CD8-positive, alpha-beta memory T cell (primary cell): ENCODE measurements at regions not wholly inside any gene's neighbourhood (a gene's known extent, or its start where the extent isn't known, plus 50 kb on each side); places are given as distances from the start of the nearest gene placed in this dataset.
A peak's percentile ranks its signal among the peaks of the same experiment; 100 is the strongest.

ENCODE experiments used
- CTCF ChIA-PET: fragments of 350-600 bp; sonication (Branson Sonifier 250); formaldehyde crosslinking; loops from one replicate; lab custom pipeline; 2021; ENCODE audit warnings: antibody characterized with exemption; lab: Charles Lee
- POLR2A ChIA-PET: fragments of 350-600 bp; sonication (Branson Sonifier 250); formaldehyde crosslinking; loops from one replicate; lab custom pipeline; 2021; ENCODE audit warnings: antibody characterized with exemption; lab: Charles Lee
- DNase-seq, 5 donors: peaks; one replicate each; pipeline versions ENCODE4 v3.0.0 to v3.0.0-alpha.2; 2020 to 2022; ENCODE audit warnings: mixed read lengths in 1 of 5
- H3K27ac ChIP-seq: one replicate; pipeline ENCODE4 v1.7.0; 2013; ENCODE audit warnings: low read depth, mild to moderate bottlenecking, low read length, moderate library complexity
- H3K27me3 ChIP-seq: 2 replicates; pipeline ENCODE4 v1.7.0; 2013; ENCODE audit warnings: low read length, mild to moderate bottlenecking; ENCODE audit not compliant: insufficient read depth, poor library complexity, severe bottlenecking
- H3K36me3 ChIP-seq: 2 replicates; pipeline ENCODE4 v1.7.0; 2013; ENCODE audit warnings: mild to moderate bottlenecking, low read length, moderate library complexity; ENCODE audit not compliant: insufficient read depth
- H3K4me1 ChIP-seq: 2 replicates; pipeline ENCODE4 v1.7.0; 2013; ENCODE audit warnings: mild to moderate bottlenecking, low read length, moderate library complexity; ENCODE audit not compliant: insufficient read depth
- H3K4me3 ChIP-seq: 2 replicates; pipeline ENCODE4 v1.7.0; 2013; ENCODE audit warnings: mild to moderate bottlenecking, low read length
- H3K9me3 ChIP-seq: 2 replicates; pipeline ENCODE4 v1.7.0; 2013; ENCODE audit warnings: mild to moderate bottlenecking, low read length
- H3K27ac Mint-ChIP-seq, 8 donors: one replicate each; pipeline ENCODE4 v1.8.0; 2020 to 2021; ENCODE audit warnings: mixed read lengths in 8 of 8, mild to moderate bottlenecking in 6 of 8, inconsistent platforms in 3 of 8, moderate library complexity in 3 of 8
- H3K27me3 Mint-ChIP-seq, 2 donors: one replicate each; pipeline ENCODE4 v1.8.0; 2020 to 2021; ENCODE audit warnings: mixed read lengths in 2 of 2, mild to moderate bottlenecking in 1 of 2, moderate library complexity in 1 of 2
- H3K36me3 Mint-ChIP-seq, 3 donors: one replicate each; pipeline ENCODE4 v1.8.0; 2020 to 2021; ENCODE audit warnings: mixed read lengths in 3 of 3, inconsistent platforms in 1 of 3, mild to moderate bottlenecking in 1 of 3
- H3K4me1 Mint-ChIP-seq, 3 donors: one replicate each; pipeline ENCODE4 v1.8.0; 2020 to 2021; ENCODE audit warnings: mixed read lengths in 3 of 3, inconsistent platforms in 1 of 3, mild to moderate bottlenecking in 1 of 3
- H3K4me3 Mint-ChIP-seq, 7 donors: one replicate each; pipeline ENCODE4 v1.8.0; 2020 to 2021; ENCODE audit warnings: mixed read lengths in 7 of 7, mild to moderate bottlenecking in 6 of 7, moderate library complexity in 4 of 7, inconsistent platforms in 2 of 7
- H3K9me3 Mint-ChIP-seq, 5 donors: one replicate each; pipeline ENCODE4 v1.8.0; 2020 to 2022; ENCODE audit warnings: mixed read lengths in 5 of 5, mild to moderate bottlenecking in 3 of 5, moderate library complexity in 2 of 5, inconsistent platforms in 1 of 5

DNA sequence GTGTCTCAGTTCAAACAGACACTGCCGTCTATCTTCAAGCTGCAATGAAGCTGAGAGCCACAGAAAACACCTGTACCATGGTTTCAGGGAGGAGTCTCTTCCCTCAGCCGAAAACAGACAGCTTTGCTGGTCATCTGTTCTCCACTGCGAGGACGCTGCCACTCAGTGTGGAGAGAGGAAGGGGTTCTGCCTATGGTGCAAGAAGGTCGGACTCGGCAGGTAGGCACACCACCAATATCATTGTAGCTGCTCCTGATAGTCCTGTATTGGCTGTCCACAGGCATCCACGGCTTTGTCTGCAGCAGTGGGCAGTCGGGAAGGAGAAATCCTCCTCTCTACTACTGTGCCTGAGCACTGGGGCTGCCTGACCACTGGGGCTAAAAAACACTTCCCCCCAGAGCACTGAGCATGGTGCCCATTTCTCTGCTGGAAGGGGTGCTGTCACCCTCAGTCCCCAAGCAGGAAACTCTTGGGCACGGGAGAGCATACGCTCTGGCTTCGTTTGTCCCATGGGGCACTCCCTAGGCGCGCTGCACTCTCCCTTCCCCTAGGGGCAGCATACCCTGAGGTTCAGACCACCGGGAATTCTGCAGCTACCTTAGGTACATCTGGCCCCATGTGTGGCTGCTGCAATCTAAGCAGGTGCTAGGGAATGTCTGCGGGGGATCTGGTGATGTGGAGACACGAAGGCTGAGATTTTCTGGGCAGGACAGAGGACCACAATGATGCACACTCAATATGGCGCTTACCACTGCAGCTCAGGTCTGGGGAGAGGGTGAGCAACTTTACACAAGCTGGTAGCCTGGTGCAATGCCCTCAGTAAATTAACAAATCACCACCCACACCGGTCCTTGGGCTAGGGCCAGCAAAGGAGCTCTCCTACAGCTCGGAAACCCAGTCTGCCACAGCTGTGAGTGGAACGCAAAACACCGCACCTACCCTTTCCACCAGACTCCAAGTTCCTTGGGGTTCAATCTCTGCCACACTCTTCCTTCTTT, 880.9 kb upstream of the SEMA6A start:
- peaks cover 0 to 1% of the 10 kb centered on the region in 2 donors for H3K27me3 Mint-ChIP-seq

GRCh38 chr5:117454716-117455212, 880.1 kb upstream of the SEMA6A start:
- Histone ChIP-seq H3K4me1 (no peaks in the 10 kb centered on the region), H3K9me3 (no peaks in the 10 kb centered on the region), H3K27ac (no peak overlapping the region), H3K36me3 (no peaks in the 10 kb centered on the region), H3K27me3 (no peaks in the 10 kb centered on the region), H3K4me3 (peak overlapping the region; percentile 36)
- H3K4me1 Mint-ChIP-seq: peaks cover 2 to 14% (median 8%) of the 10 kb centered on the region in 3 donors
- H3K36me3 Mint-ChIP-seq: no peaks in the 10 kb centered on the region
- ChIA-PET POLR2A (no interaction called here), CTCF (interaction anchor here (0.8 to 1.5 kb wide), 6 partner anchors 12 to 32 kb away, joined by 3 to 5 read pairs (median 3); no protein-coding TSS in a partner anchor)
- H3K27me3 Mint-ChIP-seq: peaks cover 0 to 1% of the 10 kb centered on the region in 2 donors
- peaks cover 0 to 4% (median 0%) of the 10 kb centered on the region in 5 donors for H3K9me3 Mint-ChIP-seq
- peak overlapping the region in 6 of 7 donors; percentile 34 to 80 (median 53) for H3K4me3 Mint-ChIP-seq
- peak overlapping the region in 1 of 8 donors; percentile 45 for H3K27ac Mint-ChIP-seq
- DNase-seq: peak in 4 of 5 donors; percentile 2 to 59 (median 18)

More for the DNA sequence above, 880.9 kb upstream of the SEMA6A start:
- Mint-ChIP-seq H3K27ac (no peak overlapping the region), H3K9me3 (peaks cover 0 to 4% (median 0%) of the 10 kb centered on the region in 5 donors), H3K36me3 (no peaks in the 10 kb centered on the region), H3K4me1 (peaks cover 2 to 14% (median 8%) of the 10 kb centered on the region in 3 donors), H3K4me3 (peak overlapping the region in 6 of 7 donors; percentile 34 to 74 (median 53))
- POLR2A ChIA-PET: no interaction called here
- Histone ChIP-seq H3K27ac (no peak overlapping the region), H3K27me3 (no peaks in the 10 kb centered on the region), H3K36me3 (no peaks in the 10 kb centered on the region), H3K4me1 (no peaks in the 10 kb centered on the region), H3K4me3 (peak overlapping the region; percentile 36), H3K9me3 (no peaks in the 10 kb centered on the region)
- CTCF ChIA-PET: interaction anchor here (1.1 to 1.5 kb wide), 5 partner anchors 11 to 31 kb away, joined by 3 to 5 read pairs (median 3); no protein-coding TSS in a partner anchor
- DNase-seq: no peak

- ChIA-PET POLR2A (no interaction called here), CTCF (no interaction called here)
- Mint-ChIP-seq H3K9me3 (peaks cover 0 to 6% (median 0%) of the 10 kb centered on the region in 5 donors), H3K4me3 (no peak overlapping the region), H3K27me3 (no peaks in the 10 kb centered on the region), H3K27ac (no peak overlapping the region), H3K4me1 (no peaks in the 10 kb centered on the region), H3K36me3 (no peaks in the 10 kb centered on the region)
- Histone ChIP-seq H3K9me3 (no peaks in the 10 kb centered on the region), H3K36me3 (no peaks in the 10 kb centered on the region), H3K27me3 (no peaks in the 10 kb centered on the region), H3K4me1 (no peaks in the 10 kb centered on the region), H3K4me3 (no peak overlapping the region), H3K27ac (no peak overlapping the region)
- no peak for DNase-seq
Measured at GRCh38 chr5:117436846-117437245, 862.2 kb upstream of the SEMA6A start.

DNA sequence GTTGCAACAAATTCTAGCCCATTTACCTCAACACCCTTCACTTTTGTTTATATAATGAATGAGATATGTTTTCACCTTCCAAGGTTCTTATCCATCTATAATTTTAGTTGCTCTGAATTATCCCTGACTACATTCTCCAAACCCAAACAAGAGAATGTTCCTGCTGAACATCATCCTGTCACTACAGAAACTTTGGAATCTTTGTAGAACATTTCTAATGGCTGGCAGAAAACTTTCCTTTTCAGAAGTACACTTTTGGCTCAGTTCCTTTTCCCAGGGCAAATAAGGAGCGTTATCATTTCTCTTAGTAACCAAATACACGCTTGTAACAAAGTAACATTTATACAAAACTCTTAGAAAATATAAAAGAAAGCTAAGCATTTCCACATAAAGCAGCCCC, 860.6 kb upstream of the SEMA6A start:
- Mint-ChIP-seq H3K9me3 (peaks cover 0 to 6% (median 0%) of the 10 kb centered on the region in 5 donors), H3K36me3 (no peaks in the 10 kb centered on the region), H3K27ac (no peak overlapping the region), H3K4me1 (no peaks in the 10 kb centered on the region), H3K4me3 (no peak overlapping the region), H3K27me3 (no peaks in the 10 kb centered on the region)
- DNase-seq: no peak
- CTCF ChIA-PET: no interaction called here
- H3K9me3 ChIP-seq: no peaks in the 10 kb centered on the region
- POLR2A ChIA-PET: no interaction called here
- no peak overlapping the region for H3K4me3 ChIP-seq
- no peaks in the 10 kb centered on the region for H3K27me3 ChIP-seq
- no peaks in the 10 kb centered on the region for H3K4me1 ChIP-seq
- H3K27ac ChIP-seq: no peak overlapping the region
- no peaks in the 10 kb centered on the region for H3K36me3 ChIP-seq

- no peak overlapping the region for H3K4me3 Mint-ChIP-seq
- ChIA-PET CTCF (no interaction called here), POLR2A (no interaction called here)
- no peak overlapping the region for H3K27ac Mint-ChIP-seq
- H3K4me1 Mint-ChIP-seq: no peaks in the 10 kb centered on the region
- Histone ChIP-seq H3K4me1 (no peaks in the 10 kb centered on the region), H3K27me3 (no peaks in the 10 kb centered on the region), H3K9me3 (no peaks in the 10 kb centered on the region), H3K36me3 (no peaks in the 10 kb centered on the region), H3K4me3 (no peak overlapping the region), H3K27ac (no peak overlapping the region)
- no peak for DNase-seq
- H3K27me3 Mint-ChIP-seq: no peaks in the 10 kb centered on the region
- H3K9me3 Mint-ChIP-seq: peaks cover 0 to 6% (median 0%) of the 10 kb centered on the region in 5 donors
- H3K36me3 Mint-ChIP-seq: no peaks in the 10 kb centered on the region
Measured at GRCh38 chr5:117434254-117434653, 859.6 kb upstream of the SEMA6A start.

GRCh38 chr5:117433818-117434217, 859.2 kb upstream of the SEMA6A start:
- ChIA-PET POLR2A (no interaction called here), CTCF (no interaction called here)
- Mint-ChIP-seq H3K36me3 (no peaks in the 10 kb centered on the region), H3K4me3 (no peak overlapping the region), H3K9me3 (peaks cover 0 to 6% (median 0%) of the 10 kb centered on the region in 5 donors), H3K27ac (no peak overlapping the region), H3K4me1 (no peaks in the 10 kb centered on the region), H3K27me3 (no peaks in the 10 kb centered on the region)
- no peak overlapping the region for H3K27ac ChIP-seq
- no peak for DNase-seq
- no peaks in the 10 kb centered on the region for H3K9me3 ChIP-seq
- no peaks in the 10 kb centered on the region for H3K36me3 ChIP-seq
- no peak overlapping the region for H3K4me3 ChIP-seq
- no peaks in the 10 kb centered on the region for H3K27me3 ChIP-seq
- no peaks in the 10 kb centered on the region for H3K4me1 ChIP-seq

GRCh38 chr5:117431091-117431490, 856.5 kb upstream of the SEMA6A start:
- CTCF ChIA-PET: no interaction called here
- POLR2A ChIA-PET: no interaction called here
- H3K27me3 ChIP-seq: no peaks in the 10 kb centered on the region
- no peaks in the 10 kb centered on the region for H3K4me1 ChIP-seq
- no peak overlapping the region for H3K27ac ChIP-seq
- no peaks in the 10 kb centered on the region for H3K4me1 Mint-ChIP-seq
- no peak overlapping the region for H3K4me3 ChIP-seq
- H3K27ac Mint-ChIP-seq: no peak overlapping the region
- no peaks in the 10 kb centered on the region for H3K36me3 ChIP-seq
- H3K9me3 ChIP-seq: no peaks in the 10 kb centered on the region
- no peak overlapping the region for H3K4me3 Mint-ChIP-seq
- DNase-seq: no peak
- no peaks in the 10 kb centered on the region for H3K27me3 Mint-ChIP-seq
- peaks cover 0 to 6% (median 0%) of the 10 kb centered on the region in 5 donors for H3K9me3 Mint-ChIP-seq
- H3K36me3 Mint-ChIP-seq: no peaks in the 10 kb centered on the region

- no peak for DNase-seq
- no peak overlapping the region for H3K27ac Mint-ChIP-seq
- no peaks in the 10 kb centered on the region for H3K36me3 Mint-ChIP-seq
- POLR2A ChIA-PET: no interaction called here
- no peak overlapping the region for H3K4me3 ChIP-seq
- H3K27me3 Mint-ChIP-seq: no peaks in the 10 kb centered on the region
- no peaks in the 10 kb centered on the region for H3K4me1 Mint-ChIP-seq
- H3K9me3 ChIP-seq: no peaks in the 10 kb centered on the region
- H3K27ac ChIP-seq: no peak overlapping the region
- H3K36me3 ChIP-seq: no peaks in the 10 kb centered on the region
- no peaks in the 10 kb centered on the region for H3K27me3 ChIP-seq
- no peaks in the 10 kb centered on the region for H3K4me1 ChIP-seq
- CTCF ChIA-PET: no interaction called here
- H3K9me3 Mint-ChIP-seq: peaks cover 5 to 22% (median 13%) of the 10 kb centered on the region in 5 donors
- no peak overlapping the region for H3K4me3 Mint-ChIP-seq
Measured at GRCh38 chr5:117425163-117425562, 850.5 kb upstream of the SEMA6A start.
